GM21367 (cell line): ENCODE measurements at regions not wholly inside any gene's neighbourhood (a gene's known extent, or its start where the extent isn't known, plus 50 kb on each side); places are given as distances from the start of the nearest gene placed in this dataset.
"Not testable (repeated sequence)": the region's sequence is repeated elsewhere in the genome, so short reads cannot be mapped to it uniquely, and the experiment has no call there.

Experiments
- ATAC-seq: cut with Tn5 transposase; IDR thresholded peaks from one replicate; pipeline ENCODE4 v1.9.1; 2021; ENCODE audit not compliant: unreplicated experiment

GRCh38 chr2:56784046-56784445 is 600.3 kb downstream of the CCDC85A start:
- no peak for ATAC-seq

- ATAC-seq = no peak
Observed at GRCh38 chr2:56801214-56801613, 617.4 kb downstream of the CCDC85A start.

GRCh38 chr2:56801770-56802169 is 618.0 kb downstream of the CCDC85A start:
- no peak for ATAC-seq

GRCh38 chr2:56803596-56803995 is 619.8 kb downstream of the CCDC85A start:
- ATAC-seq = no peak

GRCh38 chr2:56806924-56807323 is 623.1 kb downstream of the CCDC85A start:
- no peak for ATAC-seq

- no peak for ATAC-seq
Observed at GRCh38 chr2:56807861-56808260, 624.1 kb downstream of the CCDC85A start.

GRCh38 chr2:56811401-56811800 is 627.6 kb downstream of the CCDC85A start:
- ATAC-seq = no peak

GRCh38 chr2:56812432-56812831 is 628.6 kb downstream of the CCDC85A start:
- ATAC-seq = no peak

GRCh38 chr2:56813490-56813889 is 629.7 kb downstream of the CCDC85A start:
- ATAC-seq = no peak

- no peak for ATAC-seq
Observed at GRCh38 chr2:56816666-56817065, 632.9 kb downstream of the CCDC85A start.

- ATAC-seq = no peak
Observed at GRCh38 chr2:56831780-56832179, 648.0 kb downstream of the CCDC85A start.

GRCh38 chr2:56834686-56835085 is 650.9 kb downstream of the CCDC85A start:
- ATAC-seq = no peak

- not testable (repeated sequence) for ATAC-seq
Observed at GRCh38 chr2:56840009-56840408, 656.2 kb downstream of the CCDC85A start.

- ATAC-seq = no peak
Observed at GRCh38 chr2:56860991-56861390, 677.2 kb downstream of the CCDC85A start.

GRCh38 chr2:56871644-56872043 is 687.9 kb downstream of the CCDC85A start:
- ATAC-seq = no peak

- no peak for ATAC-seq
Observed at GRCh38 chr2:56874717-56875116, 690.9 kb downstream of the CCDC85A start.

- ATAC-seq = no peak
Observed at GRCh38 chr2:56889738-56890137, 705.9 kb downstream of the CCDC85A start.

- ATAC-seq = no peak
Observed at GRCh38 chr2:56892382-56892781, 708.6 kb downstream of the CCDC85A start.

- ATAC-seq = no peak
Observed at GRCh38 chr2:56898986-56899385, 715.2 kb downstream of the CCDC85A start.

GRCh38 chr2:56912490-56912889 is 728.7 kb downstream of the CCDC85A start:
- ATAC-seq = no peak

GRCh38 chr2:56918790-56919189 is 735.0 kb downstream of the CCDC85A start:
- no peak for ATAC-seq

GRCh38 chr2:56933976-56934375 is 750.2 kb downstream of the CCDC85A start:
- no peak for ATAC-seq

GRCh38 chr2:56934866-56935265 is 751.1 kb downstream of the CCDC85A start:
- ATAC-seq = no peak

- no peak for ATAC-seq
Observed at GRCh38 chr2:56940054-56940453, 756.3 kb downstream of the CCDC85A start.
